K562 (cell line): ENCODE measurements at regions not wholly inside any gene's neighbourhood (a gene's known extent, or its start where the extent isn't known, plus 50 kb on each side); places are given as distances from the start of the nearest gene placed in this dataset.
A peak's percentile ranks its signal among the peaks of the same experiment; 100 is the strongest.

Source experiments
- ATF2 ChIP-seq: sonication (generic); formaldehyde crosslinking; IDR thresholded peaks from 2 replicates; pipeline ENCODE4 v1.8.1; 2022; ENCODE audit warnings: missing genetic modification reagents
- DDX20 ChIP-seq: fragments of 450-650 bp; IDR thresholded peaks from 2 replicates; pipeline ENCODE4 v1.6.1; 2016; ENCODE audit warnings: missing genetic modification characterization, low read depth, mild to moderate bottlenecking, missing compliant biosample characterization, moderate library complexity
- FOXK2 ChIP-seq, 2 experiments: fragments of 450-650 bp; IDR thresholded peaks in 1 of 2; conservative IDR thresholded peaks in 1 of 2; 2 replicates each; pipeline ENCODE4 v1.6.1; 2016; ENCODE audit warnings: low read depth in 2 of 2, mild to moderate bottlenecking in 1 of 2
- HMBOX1 ChIP-seq: sonication (generic); IDR thresholded peaks from 2 replicates; pipeline ENCODE4 v1.6.1; 2016
- L3MBTL2 ChIP-seq: fragments of 450-650 bp; IDR thresholded peaks from 2 replicates; pipeline ENCODE4 v1.6.1; 2016; ENCODE audit warnings: mild to moderate bottlenecking, moderate library complexity
- MTA2 ChIP-seq: fragments of 450-650 bp; IDR thresholded peaks from 2 replicates; pipeline ENCODE4 v1.6.1; 2016; ENCODE audit warnings: low read depth
- NFE2 ChIP-seq: IDR thresholded peaks from 2 replicates; pipeline ENCODE4 v1.6.1; 2014; ENCODE audit warnings: antibody characterized with exemption, low read depth
- POLR2AphosphoS5 ChIP-seq: IDR thresholded peaks from 2 replicates; pipeline ENCODE4 v1.6.1; 2011; ENCODE audit warnings: mild to moderate bottlenecking, low read depth, low read length, moderate library complexity; ENCODE audit not compliant: control insufficient read depth, insufficient read depth
- STAT5B ChIP-seq: fragments of 250-450 bp; sonication (Bioruptor Pico); IDR thresholded peaks from 2 replicates; pipeline ENCODE4 v1.8.0; 2021; ENCODE audit warnings: mild to moderate bottlenecking, inconsistent platforms

- TF ChIP-seq FOXK2 (conservative IDR thresholded peaks at IDR 0.05 in 1 of 2, IDR thresholded peaks at IDR 0.05 in 1 of 2; ENCODE audit: low read depth in 2 of 2) (0 out of 4 replicates have a peak, but pooled peaks of 1 of the 2 experiments have one; percentile 20), STAT5B (CRISPR knock-in tag) (no peak), DDX20 (tag) (no peak), POLR2AphosphoS5 (peak; percentile 33; the same call in 1 of the 2 replicates), MTA2 (peak; percentile 37), L3MBTL2 (0 out of 2 replicates have a peak, but pooled peaks have one; percentile 9), HMBOX1 (peak; percentile 97), NFE2 (no peak), ATF2 (CRISPR knock-in tag) (no peak)
Measured at GRCh38 chr3:182715006-182715405, 78.3 kb upstream of the ATP11B start (continued).
